CD4-positive, alpha-beta T cell treated with Interleukin-10 for 1 hour (primary cell): ENCODE measurements at regions not wholly inside any gene's neighbourhood (a gene's known extent, or its start where the extent isn't known, plus 50 kb on each side); places are given as distances from the start of the nearest gene placed in this dataset.
"Not testable (repeated sequence)": the region's sequence is repeated elsewhere in the genome, so short reads cannot be mapped to it uniquely, and the experiment has no call there.

ENCODE experiments used
- DNase-seq: peaks from one replicate; pipeline ENCODE4 v3.0.0-alpha.2; 2020

DNA sequence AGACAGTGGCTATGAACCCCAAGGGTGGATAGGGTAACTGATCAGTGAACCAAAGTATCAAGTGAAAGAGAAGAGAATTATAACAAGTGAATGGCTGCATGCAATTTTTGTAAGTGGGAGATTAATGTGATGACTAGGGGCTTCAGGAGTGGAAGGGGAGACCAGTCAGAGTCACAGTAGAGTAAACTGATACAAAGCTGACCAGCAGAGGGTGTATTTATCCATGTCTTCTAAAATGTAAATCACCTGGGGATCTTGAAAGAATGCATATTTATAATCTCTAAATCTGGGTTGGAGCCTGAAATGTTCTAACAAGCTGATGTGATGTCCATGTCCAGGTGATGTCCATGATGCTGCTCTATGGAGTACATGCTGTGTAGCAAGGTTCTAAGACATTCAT lies 1351.3 kb upstream of the CHAC2 start:
- DNase-seq: no peak

DNA sequence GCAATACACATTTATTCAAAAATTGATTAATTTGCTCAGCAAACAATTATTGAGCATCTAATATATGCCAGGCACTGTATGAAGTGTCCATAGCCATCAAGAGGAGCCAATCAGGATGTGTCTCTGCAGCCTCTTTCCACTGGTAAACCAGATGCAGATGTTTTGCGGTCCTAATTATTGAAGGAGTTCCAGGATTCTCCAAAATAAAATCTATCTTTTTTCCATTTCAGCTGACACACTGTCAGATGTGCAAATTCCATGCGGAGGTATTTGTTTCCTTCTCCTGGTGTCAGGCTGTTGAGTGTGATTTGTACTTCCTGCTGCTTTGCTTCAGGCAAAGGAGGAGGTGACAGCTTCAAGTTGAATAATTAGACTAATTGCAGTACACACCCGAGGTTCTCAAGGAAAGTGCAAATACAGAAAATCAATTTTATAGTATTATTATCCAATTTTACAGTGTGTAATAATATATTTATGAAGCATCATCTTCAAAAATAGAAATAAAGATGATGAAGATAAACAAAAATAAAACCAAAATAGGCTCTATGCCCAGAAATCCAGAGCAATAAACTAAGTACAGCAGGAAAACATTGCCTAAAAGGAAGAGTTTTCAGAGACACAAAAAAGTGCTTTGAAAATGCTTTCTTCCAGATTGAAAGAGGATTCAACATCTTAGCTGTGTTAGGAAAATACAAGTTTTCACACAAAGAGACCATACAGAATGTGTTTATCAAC lies 1352.9 kb upstream of the CHAC2 start:
- DNase-seq: no peak

DNA sequence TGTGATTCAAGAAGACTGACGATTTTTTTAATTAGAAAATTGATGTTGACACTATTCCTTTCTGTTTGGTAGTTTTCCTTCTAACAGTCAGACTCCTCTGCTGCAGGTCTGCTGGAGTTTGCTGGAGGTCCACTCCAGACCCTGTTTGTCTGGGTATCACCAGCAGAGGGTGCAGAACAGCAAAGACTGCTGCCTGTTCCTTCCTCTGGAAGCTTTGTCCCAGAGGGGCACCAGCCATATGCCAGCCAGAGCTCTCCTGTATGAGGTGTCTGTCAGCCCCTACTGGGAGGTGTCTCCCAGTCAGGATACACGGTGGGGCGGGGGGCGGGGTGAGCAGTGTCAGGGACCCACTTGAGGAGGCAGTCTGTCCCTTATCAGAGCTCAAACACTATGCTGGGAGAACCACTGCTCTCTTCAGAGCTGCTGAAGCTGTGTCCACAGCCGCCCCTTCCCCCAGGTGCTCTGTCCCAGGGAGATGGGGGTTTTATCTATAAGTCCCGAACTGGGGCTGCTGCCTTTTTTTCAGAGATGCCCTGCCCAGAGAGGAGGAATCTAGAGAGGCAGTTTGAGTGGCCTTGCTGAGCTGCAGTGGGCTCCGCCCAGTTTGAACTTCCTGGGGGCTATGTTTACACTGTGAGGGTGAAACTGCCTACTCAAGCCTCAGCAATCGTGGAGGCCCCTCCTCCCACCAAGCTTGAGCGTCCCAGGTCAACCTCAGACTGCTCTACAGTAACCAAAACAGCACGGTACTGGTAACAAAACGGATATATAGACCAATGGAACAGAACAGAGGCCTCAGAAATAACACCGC lies 1358.1 kb upstream of the CHAC2 start:
- DNase-seq: not testable (repeated sequence)

GRCh38 chr2:52405980-52406379 lies 1361.6 kb upstream of the CHAC2 start:
- no peak for DNase-seq

DNA sequence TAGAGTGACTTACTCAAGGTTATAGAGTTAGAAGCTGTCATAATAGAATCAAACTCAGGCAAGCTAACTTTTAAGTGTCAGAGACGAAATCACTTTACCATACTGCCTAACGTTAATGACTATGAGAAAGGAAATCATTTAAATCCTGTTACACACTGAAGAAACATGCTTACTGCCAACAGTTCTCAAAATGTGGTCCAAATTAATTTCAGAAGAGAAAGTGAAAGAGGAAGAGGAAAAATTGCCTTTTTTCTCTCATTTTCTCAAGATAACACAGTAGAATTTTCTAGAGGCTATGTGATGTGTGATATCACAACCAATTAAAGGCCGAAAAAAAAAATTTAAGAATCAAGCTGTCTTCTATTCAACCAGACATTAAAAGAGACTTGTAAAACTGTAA lies 1362.7 kb upstream of the CHAC2 start:
- no peak for DNase-seq

DNA sequence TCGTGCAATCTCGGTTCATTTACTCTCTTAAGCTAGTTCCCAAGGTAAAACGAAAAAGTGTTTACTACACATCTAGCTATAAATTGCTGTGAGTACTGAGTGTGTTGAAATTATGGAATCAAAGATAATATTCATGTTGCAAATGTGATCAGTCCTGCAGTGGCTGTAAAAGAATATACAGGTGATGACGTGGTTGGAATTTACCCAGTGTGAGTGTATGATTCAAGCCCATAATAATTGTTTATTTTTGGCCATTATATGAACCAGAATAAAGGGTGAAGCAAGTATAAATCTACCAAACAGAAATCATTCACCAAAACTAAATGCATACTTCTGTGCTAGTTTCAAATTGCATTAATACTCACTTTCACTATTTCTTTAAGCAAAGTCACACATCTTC lies 1363.6 kb upstream of the CHAC2 start:
- DNase-seq: no peak

DNA sequence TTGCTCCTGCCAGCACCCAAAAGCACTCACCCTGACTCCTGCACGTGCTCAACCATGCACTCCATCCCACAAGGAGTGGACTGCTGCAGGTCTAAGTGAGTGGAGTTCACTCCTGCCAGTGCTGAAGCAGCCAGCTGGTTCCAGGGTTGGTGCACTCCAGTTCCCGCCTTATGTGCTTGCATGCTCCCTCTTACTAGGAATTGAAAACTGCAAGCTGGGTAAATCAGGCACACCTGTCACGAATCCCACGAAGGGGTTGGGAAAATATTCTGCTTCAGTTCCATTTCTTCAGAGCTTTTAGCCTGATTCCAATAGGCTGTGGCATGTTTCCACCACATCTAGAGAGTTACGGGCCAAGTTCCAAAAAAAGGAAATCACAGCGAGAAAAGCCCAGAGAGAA lies 1365.5 kb upstream of the CHAC2 start:
- DNase-seq: no peak

DNA sequence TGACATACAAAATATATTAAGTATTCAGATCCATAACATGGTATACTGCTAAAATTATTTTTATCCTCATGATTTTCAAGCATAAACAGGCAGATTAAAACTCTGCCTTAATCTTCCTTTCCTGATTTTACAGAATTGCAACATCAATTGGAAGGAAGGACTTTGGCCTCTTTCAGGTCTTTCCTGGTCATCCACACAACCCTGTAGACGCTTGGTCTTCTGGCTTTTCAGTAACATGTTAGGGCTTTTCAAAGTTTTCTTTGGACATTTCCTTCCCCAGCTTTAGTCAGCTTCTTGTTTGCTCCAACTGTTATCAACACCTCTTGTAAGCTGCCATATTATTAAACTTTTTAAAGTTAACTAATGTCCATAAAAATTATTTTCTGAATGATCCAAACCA lies 1364.9 kb upstream of the NRXN1 start:
- no peak for DNase-seq

- DNase-seq: no peak
These were observed 1364.0 kb upstream of the NRXN1 start for GRCh38 chr2:52395912-52396311.

DNA sequence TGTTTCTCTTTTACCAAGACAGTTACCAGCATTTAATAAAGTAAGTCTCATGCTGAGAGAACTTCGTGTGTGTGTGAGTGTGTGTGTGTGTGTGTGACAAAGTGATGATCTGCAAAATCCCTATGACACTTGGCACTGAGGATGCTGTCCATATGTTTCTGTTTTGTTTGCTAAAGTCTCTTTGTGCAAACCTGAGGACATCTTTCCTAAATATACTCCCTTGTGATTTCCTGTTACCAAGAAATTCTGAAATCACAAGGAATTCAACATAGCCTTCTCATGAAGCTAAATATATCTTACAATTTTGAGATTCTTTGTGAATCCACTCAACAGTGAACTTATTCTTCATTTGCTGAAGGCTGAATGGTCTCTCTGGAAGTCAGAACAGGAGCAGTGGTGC lies 1359.7 kb upstream of the NRXN1 start:
- DNase-seq: no peak

- DNase-seq: no peak
These were observed 1358.7 kb upstream of the NRXN1 start for GRCh38 chr2:52390651-52391050.

DNA sequence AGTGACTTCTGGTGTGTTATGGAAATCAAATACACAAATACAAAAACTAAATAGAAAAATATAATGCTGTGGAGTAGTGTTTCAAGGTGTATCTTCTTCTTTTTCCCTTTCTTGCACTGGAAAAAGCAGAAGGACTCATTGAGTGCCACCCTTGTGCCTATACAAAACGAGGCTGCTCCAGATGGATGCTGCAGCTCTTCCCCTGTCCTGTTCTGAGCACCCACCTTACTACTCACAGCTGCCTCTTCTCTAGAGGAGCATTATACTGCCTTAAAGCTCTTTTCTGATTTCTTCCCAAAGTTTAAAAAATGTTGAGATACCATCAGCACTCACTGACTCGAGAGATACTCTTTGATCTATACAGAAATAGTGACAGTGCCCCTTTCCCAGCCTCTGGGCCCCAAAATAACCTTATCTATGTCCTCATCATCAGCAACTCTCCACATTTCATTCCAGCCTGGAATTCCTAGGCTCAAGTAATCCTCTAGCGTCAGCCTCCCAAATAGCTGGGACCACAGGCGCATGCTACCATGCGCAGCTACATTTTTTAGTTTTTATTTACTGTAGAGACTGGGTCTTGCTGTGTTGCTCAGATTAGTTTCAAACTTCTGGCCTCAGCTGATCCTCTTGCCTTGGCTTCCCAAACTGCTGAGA lies 1356.1 kb upstream of the NRXN1 start:
- no peak for DNase-seq

GRCh38 chr2:52386433-52387030 lies 1354.6 kb upstream of the NRXN1 start:
- DNase-seq: no peak

GRCh38 chr2:52383541-52383940 lies 1351.6 kb upstream of the NRXN1 start:
- no peak for DNase-seq

- no peak for DNase-seq
These were observed 1337.2 kb upstream of the NRXN1 start for GRCh38 chr2:52369178-52369577.

- DNase-seq: no peak
These were observed 1336.2 kb upstream of the NRXN1 start for GRCh38 chr2:52368141-52368540.

- DNase-seq: no peak
These were observed 1334.0 kb upstream of the NRXN1 start for GRCh38 chr2:52365946-52366345.

- DNase-seq: no peak
These were observed 1324.6 kb upstream of the NRXN1 start for GRCh38 chr2:52356556-52356955.

DNA sequence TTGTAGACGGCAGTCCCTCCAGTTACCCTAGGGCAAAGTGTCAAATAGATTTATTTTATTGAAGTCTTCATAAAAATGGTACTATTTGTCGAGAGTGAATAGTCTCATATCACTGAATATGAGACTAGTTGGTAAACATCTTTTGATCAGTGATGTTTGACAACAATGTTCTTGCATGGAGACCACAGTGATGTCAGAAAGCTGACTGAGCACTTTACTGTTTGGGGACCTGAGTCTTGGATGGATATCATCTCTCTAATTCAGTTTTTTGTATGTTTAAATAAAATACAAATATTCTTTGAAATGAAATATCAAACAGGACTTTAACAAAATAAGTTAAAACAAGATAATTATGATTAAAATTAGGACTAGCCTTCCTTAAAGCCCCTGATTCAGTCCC lies 1315.4 kb upstream of the NRXN1 start:
- DNase-seq: no peak

DNA sequence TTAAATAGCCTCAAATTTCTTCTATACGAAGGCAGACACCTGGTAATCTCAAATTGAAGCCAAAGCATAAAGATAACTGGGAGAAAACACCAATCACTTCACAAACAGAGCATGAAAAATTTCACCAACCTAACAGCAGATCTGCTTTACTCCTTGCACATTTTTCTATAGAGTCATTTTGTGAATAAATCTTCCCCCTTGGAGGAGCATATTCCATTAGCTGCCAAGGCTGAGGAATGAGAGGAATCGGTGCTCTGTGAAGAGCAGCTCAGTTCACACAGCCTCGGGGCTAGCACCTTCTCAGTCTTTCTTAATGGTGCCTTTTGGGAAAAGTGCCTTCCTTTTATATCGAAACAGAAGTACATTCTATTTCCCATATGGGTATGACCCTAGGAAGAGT lies 1313.7 kb upstream of the NRXN1 start:
- DNase-seq: no peak

DNA sequence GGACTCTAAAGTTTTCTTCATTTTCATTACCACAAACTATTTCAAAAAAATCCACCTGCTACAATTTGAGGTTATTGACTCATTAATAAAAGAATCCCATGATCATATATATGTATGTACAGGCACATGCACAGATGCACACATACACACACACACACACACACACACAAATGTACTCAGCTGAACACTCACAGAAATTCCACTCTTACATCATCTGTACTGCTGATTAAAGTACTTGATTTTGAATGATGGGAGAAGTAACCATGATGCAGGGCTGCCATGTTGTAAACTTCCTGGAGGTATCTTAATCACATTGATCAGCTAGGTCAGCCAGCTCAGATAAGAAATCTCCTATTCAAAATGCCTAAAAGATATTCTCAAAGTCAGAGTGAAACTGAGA lies 1313.2 kb upstream of the NRXN1 start:
- no peak for DNase-seq

DNA sequence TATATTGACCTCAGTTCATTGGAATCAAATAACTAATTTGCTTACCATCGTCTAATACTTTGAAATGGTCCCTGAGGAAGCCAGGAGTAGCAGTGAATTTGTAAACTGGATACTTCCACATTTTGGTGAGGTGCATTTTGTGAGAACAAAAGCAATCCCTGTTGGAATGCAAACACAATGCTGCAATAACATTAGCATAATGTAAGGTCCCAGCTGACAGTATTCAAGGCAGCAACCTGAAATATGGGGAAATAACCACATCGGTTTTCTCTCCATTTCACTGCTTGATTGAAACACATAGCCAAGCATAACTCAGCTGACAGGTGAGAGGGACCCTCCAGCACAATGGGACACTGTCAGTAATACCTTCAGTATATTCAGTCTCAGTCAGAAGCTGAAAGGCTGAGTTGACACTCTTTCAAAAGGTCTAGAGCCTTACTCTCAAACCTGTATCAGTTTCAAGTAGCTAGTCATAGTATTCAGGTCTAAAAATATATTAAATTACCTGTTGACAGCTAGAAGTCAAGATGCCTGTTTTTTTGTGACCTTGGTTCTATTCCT lies 1311.9 kb upstream of the NRXN1 start:
- DNase-seq: no peak

DNA sequence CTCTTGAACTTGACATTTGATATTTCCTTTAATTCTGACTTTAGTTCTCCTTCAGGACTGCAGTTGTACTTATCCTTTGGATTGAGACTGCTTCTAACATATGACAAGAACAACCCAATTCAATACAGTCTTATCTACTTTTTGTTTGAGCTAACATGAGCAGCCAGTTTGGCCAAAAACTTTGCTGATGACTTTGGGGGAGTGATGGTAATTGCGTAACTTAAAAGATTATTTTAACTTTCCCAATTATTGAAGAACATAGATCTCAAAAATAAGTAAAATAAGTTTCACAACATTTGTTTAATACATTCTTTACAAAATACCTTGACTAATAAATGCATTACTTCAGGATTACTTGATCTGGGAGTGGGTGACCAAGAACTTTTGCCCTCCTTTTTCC lies 1311.1 kb upstream of the NRXN1 start:
- DNase-seq: no peak
